ENCODE measurements at regions not wholly inside any gene's neighbourhood (a gene's known extent, or its start where the extent isn't known, plus 50 kb on each side); places are given as distances from the start of the nearest gene placed in this dataset. TPM values are rescaled to one million over a fixed set of nuclear protein-coding genes. Genes with fewer than 3 reads are reported as not detected.

DNA sequence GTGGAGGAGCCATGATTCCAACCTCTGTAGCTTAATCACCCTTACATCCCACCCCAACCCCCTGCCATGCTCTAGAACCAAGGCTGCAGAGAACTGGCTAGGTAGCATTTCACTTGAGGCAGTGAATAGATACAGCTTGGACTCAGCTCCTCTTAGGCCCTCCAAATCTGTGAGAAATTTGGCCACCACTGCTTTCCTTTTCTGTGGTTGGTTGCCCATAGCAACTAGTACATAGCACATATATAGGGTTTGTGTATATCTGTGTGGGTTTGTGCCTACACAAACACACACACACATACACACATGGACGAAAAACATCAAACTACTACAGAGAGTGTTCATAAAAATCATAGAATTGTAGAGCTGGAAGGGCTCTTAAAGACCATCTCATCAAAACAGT is 52.0 kb upstream of the CCDC160 start:
- Histone ChIP-seq H3K36me3 (ENCODE audit: control insufficient read depth, insufficient read depth, low read length) (no peaks in the 10 kb centered on the region), H3K27ac (ENCODE audit: low read depth, low read length) (no peak overlapping the region), H3K4me3 (ENCODE audit: low read depth, low read length) (no peak overlapping the region), H3K4me1 (ENCODE audit: control insufficient read depth, insufficient read depth, low read length) (no peaks in the 10 kb centered on the region), H3K27me3 (ENCODE audit: control insufficient read depth, insufficient read depth, low read length) (peaks cover 4% of the 10 kb centered on the region), H3K9me3 (ENCODE audit: control insufficient read depth, insufficient read depth, low read length) (no peaks in the 10 kb centered on the region)
- no CpG with 5 or more reads among the region's 1 CpG for WGBS (ENCODE audit: insufficient coverage)
- no peak for DNase-seq (ENCODE audit: low read depth in 4 of 6, low spot score in 6 of 6)

DNA sequence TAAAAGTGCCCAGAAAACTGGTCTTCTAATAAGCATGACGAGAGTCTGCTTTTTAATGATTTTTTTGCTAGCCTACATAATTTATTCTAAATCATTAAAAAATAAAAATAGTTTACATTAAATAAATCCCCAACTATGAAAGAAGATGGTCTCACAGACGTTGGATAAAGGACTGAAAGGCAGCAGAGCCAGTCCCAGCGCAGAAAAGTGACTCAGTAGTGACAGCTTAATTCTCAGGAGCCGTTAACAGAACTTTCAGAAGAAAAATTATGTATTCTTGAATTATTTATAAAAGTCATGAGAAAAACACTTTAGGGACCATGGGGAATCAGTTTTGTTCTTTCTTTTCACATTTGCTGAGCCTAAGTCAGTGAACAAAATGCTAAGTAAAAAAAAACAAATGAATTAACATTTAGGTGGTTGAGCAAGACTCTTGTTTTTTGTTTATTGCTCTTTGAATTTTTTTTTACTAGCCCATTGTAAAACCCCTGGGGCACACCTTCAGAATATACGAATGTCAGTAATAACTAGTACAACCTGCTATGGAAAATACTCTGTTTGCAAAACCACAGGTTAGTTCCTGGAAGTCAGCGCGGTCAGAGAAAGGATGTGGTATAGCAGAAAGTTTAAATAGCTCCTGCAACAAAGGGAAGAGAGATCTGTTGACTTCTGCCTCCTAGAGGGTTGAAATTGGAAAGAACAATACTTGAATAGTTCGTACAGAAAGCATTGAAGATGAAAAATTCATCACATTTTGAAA is 50.4 kb upstream of the CCDC160 start:
- WGBS (ENCODE audit: insufficient coverage), result no CpG with 5 or more reads among the region's 8 CpGs
- Histone ChIP-seq H3K4me3 (ENCODE audit: low read depth, low read length) (no peak overlapping the region), H3K27ac (ENCODE audit: low read depth, low read length) (peak overlapping the region; percentile 25), H3K27me3 (ENCODE audit: control insufficient read depth, insufficient read depth, low read length) (peaks cover 4% of the 10 kb centered on the region), H3K4me1 (ENCODE audit: control insufficient read depth, insufficient read depth, low read length) (no peaks in the 10 kb centered on the region), H3K36me3 (ENCODE audit: control insufficient read depth, insufficient read depth, low read length) (no peaks in the 10 kb centered on the region), H3K9me3 (ENCODE audit: control insufficient read depth, insufficient read depth, low read length) (no peaks in the 10 kb centered on the region)
- no peak for DNase-seq (ENCODE audit: low read depth in 4 of 6, low spot score in 6 of 6)

Small RNA genes in the stretch of these regions (small RNA-seq; reads per million reads assigned to genes)
- gene RF00019 (ENCODE audit: low replicate concordance) (not detected), gene TIMM8BP2 (ENCODE audit: low replicate concordance) (not detected)
